PC-3 (cell line): ENCODE measurements at regions not wholly inside any gene's neighbourhood (a gene's known extent, or its start where the extent isn't known, plus 50 kb on each side); places are given as distances from the start of the nearest gene placed in this dataset.

Experiments
- ATAC-seq: fragments of 200-7000 bp; cut with Tn5 transposase; 2 replicates; pipeline ENCODE4 v1.9.1; 2020; ENCODE audit warnings: mild to moderate bottlenecking, moderate library complexity
- BruUV-seq: library from RNA; stranded (reverse); fragments of 400-500 nt; replicated peaks from 2 replicates; lab custom pipeline; 2021; lab: Mats Ljungman, UMichigan
- CTCF ChIA-PET: fragments of 300-600 bp; sonication (Branson Sonifier 250); formaldehyde crosslinking; loops from one replicate; lab custom pipeline; 2022; ENCODE audit warnings: antibody characterized with exemption; lab: Charles Lee
- POLR2A ChIA-PET: fragments of 300-600 bp; sonication (Branson Sonifier 250); formaldehyde crosslinking; loops from one replicate; lab custom pipeline; 2022; ENCODE audit warnings: antibody characterized with exemption; ENCODE audit not compliant: unreplicated experiment; lab: Charles Lee
- DNase-seq: peaks from one replicate; pipeline ENCODE4 v3.0.0-alpha.2; 2015
- H2AFZ ChIP-seq: fragments of 300-600 bp; sonication (generic); 2 replicates; pipeline ENCODE4 v1.6.0; 2016; ENCODE audit warnings: antibody characterized with exemption, low read length
- H3F3A ChIP-seq: fragments of 300-600 bp; sonication (generic); one replicate; pipeline ENCODE4 v1.6.0; 2017; ENCODE audit warnings: antibody characterized with exemption, low read length, control low read depth, mild to moderate bottlenecking; ENCODE audit not compliant: unreplicated experiment
- H3K27ac ChIP-seq: fragments of 300-600 bp; sonication (generic); 2 replicates; pipeline ENCODE4 v1.5.1; 2016; ENCODE audit warnings: mild to moderate bottlenecking, low read length
- H3K27me3 ChIP-seq: fragments of 300-600 bp; sonication (generic); 2 replicates; pipeline ENCODE4 v1.6.1; 2016; ENCODE audit warnings: low read length, mixed read lengths
- H3K36me3 ChIP-seq: fragments of 300-600 bp; sonication (generic); 2 replicates; pipeline ENCODE4 v1.6.1; 2016; ENCODE audit warnings: low read depth, mixed run types, low read length, mixed read lengths
- H3K4me1 ChIP-seq: fragments of 300-600 bp; sonication (generic); 2 replicates; pipeline ENCODE4 v1.5.1; 2016; ENCODE audit warnings: low read length; ENCODE audit not compliant: insufficient read depth
- H3K4me2 ChIP-seq: fragments of 300-600 bp; sonication (generic); 2 replicates; pipeline ENCODE4 v1.6.0; 2016; ENCODE audit warnings: low read length
- H3K4me3 ChIP-seq: fragments of 300-600 bp; sonication (generic); 2 replicates; pipeline ENCODE4 v1.5.1; 2016; ENCODE audit warnings: mild to moderate bottlenecking, low read length, mixed read lengths
- H3K79me2 ChIP-seq: fragments of 300-600 bp; sonication (generic); 2 replicates; pipeline ENCODE4 v1.6.1; 2017; ENCODE audit warnings: low read length, mixed read lengths
- H3K9ac ChIP-seq: fragments of 300-600 bp; sonication (generic); 2 replicates; pipeline ENCODE4 v1.6.0; 2016; ENCODE audit warnings: mild to moderate bottlenecking, low read length
- H3K9me2 ChIP-seq: fragments of 300-600 bp; sonication (generic); replicated peaks from 2 replicates; pipeline ENCODE4 v1.6.1; 2016; ENCODE audit warnings: mixed run types, low read length, mixed read lengths
- H3K9me3 ChIP-seq: fragments of 300-600 bp; sonication (generic); 2 replicates; pipeline ENCODE4 v1.6.1; 2016; ENCODE audit warnings: low read length, mixed read lengths
- H4K20me1 ChIP-seq: fragments of 300-600 bp; sonication (generic); 2 replicates; pipeline ENCODE4 v1.6.1; 2016; ENCODE audit warnings: low read length, mixed read lengths
- EZH2 ChIP-seq: fragments of 300-600 bp; sonication (generic); IDR thresholded peaks from one replicate; pipeline ENCODE4 v1.6.1; 2017; ENCODE audit warnings: antibody characterized with exemption, mild to moderate bottlenecking, low read length; ENCODE audit not compliant: unreplicated experiment
- EZH2phosphoT487 ChIP-seq: fragments of 300-600 bp; sonication (generic); IDR thresholded peaks from 2 replicates; pipeline ENCODE4 v1.6.1; 2018; ENCODE audit warnings: mild to moderate bottlenecking, antibody characterized with exemption, low read length, borderline replicate concordance
- intact Hi-C: fragments of 100-400 bp; cut with micrococcal nuclease; formaldehyde crosslinking; loops from 2 replicates; pipeline ENCODE4 v1.9.0; 2023
- TF ChIP-seq, protein P1 (sequence below): fragments of 300-600 bp; sonication (generic); conservative IDR thresholded peaks from 2 replicates; pipeline ENCODE4 v1.5.1; 2017; ENCODE audit warnings: antibody characterized with exemption, low read depth, mild to moderate bottlenecking, low read length

- DNase-seq (no peak), ATAC-seq (no peak)
- no peaks in the 10 kb centered on the region for H3K36me3 ChIP-seq
- H3K9ac ChIP-seq = no peak overlapping the region
- H3K4me2 ChIP-seq = no peak overlapping the region
- H3K27ac ChIP-seq = no peak overlapping the region
- no peak overlapping the region for H2AFZ ChIP-seq
- no peak overlapping the region for H3K4me3 ChIP-seq
- H3K4me1 ChIP-seq = peaks cover 10% of the 10 kb centered on the region
- H3K27me3 ChIP-seq = no peaks in the 10 kb centered on the region
- H3K79me2 ChIP-seq = no peaks in the 10 kb centered on the region
- POLR2A ChIA-PET = no interaction called here
- H3F3A ChIP-seq = no peaks in the 10 kb centered on the region
- intact Hi-C loops = no loop called here
- TF ChIP-seq EZH2phosphoT487 = no peak
- no peaks in the 10 kb centered on the region for H3K9me2 ChIP-seq
- no TSS peak for BruUV-seq
- H3K9me3 ChIP-seq = no peaks in the 10 kb centered on the region
- CTCF ChIA-PET = no interaction called here
- H4K20me1 ChIP-seq = no peaks in the 10 kb centered on the region
Observed at GRCh38 chr2:189304360-189304759, 124.8 kb upstream of the COL5A2 start.

- H3K36me3 ChIP-seq = no peaks in the 10 kb centered on the region
- H3K9me3 ChIP-seq = no peaks in the 10 kb centered on the region
- H3K9ac ChIP-seq = no peak overlapping the region
- H3K4me3 ChIP-seq = no peak overlapping the region
- POLR2A ChIA-PET = no interaction called here
- H3K79me2 ChIP-seq = no peaks in the 10 kb centered on the region
- no peak overlapping the region for H3K4me2 ChIP-seq
- ATAC-seq = peak; percentile 69
- peak; percentile 60 for DNase-seq
- H3K9me2 ChIP-seq = no peaks in the 10 kb centered on the region
- no peaks in the 10 kb centered on the region for H3K27me3 ChIP-seq
- H2AFZ ChIP-seq = no peak overlapping the region
- intact Hi-C loops = no loop called here
- BruUV-seq = no TSS peak
- CTCF ChIA-PET = no interaction called here
- TF ChIP-seq, protein P1, sequence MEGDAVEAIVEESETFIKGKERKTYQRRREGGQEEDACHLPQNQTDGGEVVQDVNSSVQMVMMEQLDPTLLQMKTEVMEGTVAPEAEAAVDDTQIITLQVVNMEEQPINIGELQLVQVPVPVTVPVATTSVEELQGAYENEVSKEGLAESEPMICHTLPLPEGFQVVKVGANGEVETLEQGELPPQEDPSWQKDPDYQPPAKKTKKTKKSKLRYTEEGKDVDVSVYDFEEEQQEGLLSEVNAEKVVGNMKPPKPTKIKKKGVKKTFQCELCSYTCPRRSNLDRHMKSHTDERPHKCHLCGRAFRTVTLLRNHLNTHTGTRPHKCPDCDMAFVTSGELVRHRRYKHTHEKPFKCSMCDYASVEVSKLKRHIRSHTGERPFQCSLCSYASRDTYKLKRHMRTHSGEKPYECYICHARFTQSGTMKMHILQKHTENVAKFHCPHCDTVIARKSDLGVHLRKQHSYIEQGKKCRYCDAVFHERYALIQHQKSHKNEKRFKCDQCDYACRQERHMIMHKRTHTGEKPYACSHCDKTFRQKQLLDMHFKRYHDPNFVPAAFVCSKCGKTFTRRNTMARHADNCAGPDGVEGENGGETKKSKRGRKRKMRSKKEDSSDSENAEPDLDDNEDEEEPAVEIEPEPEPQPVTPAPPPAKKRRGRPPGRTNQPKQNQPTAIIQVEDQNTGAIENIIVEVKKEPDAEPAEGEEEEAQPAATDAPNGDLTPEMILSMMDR = no peak
- no peak for TF ChIP-seq EZH2
- no peak for TF ChIP-seq EZH2phosphoT487
- H3K4me1 ChIP-seq = peaks cover 10% of the 10 kb centered on the region
- no peaks in the 10 kb centered on the region for H4K20me1 ChIP-seq
- H3F3A ChIP-seq = no peaks in the 10 kb centered on the region
- no peak overlapping the region for H3K27ac ChIP-seq
Observed at GRCh38 chr2:189305291-189305943, 125.9 kb upstream of the COL5A2 start.

- DNase-seq (no peak), ATAC-seq (no peak)
- H3K4me1 ChIP-seq = peaks cover 10% of the 10 kb centered on the region
- H3K9me3 ChIP-seq = no peaks in the 10 kb centered on the region
- H3K9ac ChIP-seq = no peak overlapping the region
- H2AFZ ChIP-seq = no peak overlapping the region
- no peaks in the 10 kb centered on the region for H3K79me2 ChIP-seq
- no peaks in the 10 kb centered on the region for H3K27me3 ChIP-seq
- H3F3A ChIP-seq = no peaks in the 10 kb centered on the region
- BruUV-seq = no TSS peak
- no peaks in the 10 kb centered on the region for H3K36me3 ChIP-seq
- no peak for TF ChIP-seq EZH2phosphoT487
- TF ChIP-seq, protein P1 = no peak
- no peak for TF ChIP-seq EZH2
- H3K4me3 ChIP-seq = no peak overlapping the region
- no peaks in the 10 kb centered on the region for H3K9me2 ChIP-seq
- no peaks in the 10 kb centered on the region for H4K20me1 ChIP-seq
- H3K27ac ChIP-seq = no peak overlapping the region
- H3K4me2 ChIP-seq = no peak overlapping the region
- intact Hi-C loops = no loop called here
- ChIA-PET POLR2A (no interaction called here), CTCF (no interaction called here)
Observed at GRCh38 chr2:189306525-189306924, 127.0 kb upstream of the COL5A2 start.
